ENCODE measurements at regions not wholly inside any gene's neighbourhood (a gene's known extent, or its start where the extent isn't known, plus 50 kb on each side); places are given as distances from the start of the nearest gene placed in this dataset.

DNA sequence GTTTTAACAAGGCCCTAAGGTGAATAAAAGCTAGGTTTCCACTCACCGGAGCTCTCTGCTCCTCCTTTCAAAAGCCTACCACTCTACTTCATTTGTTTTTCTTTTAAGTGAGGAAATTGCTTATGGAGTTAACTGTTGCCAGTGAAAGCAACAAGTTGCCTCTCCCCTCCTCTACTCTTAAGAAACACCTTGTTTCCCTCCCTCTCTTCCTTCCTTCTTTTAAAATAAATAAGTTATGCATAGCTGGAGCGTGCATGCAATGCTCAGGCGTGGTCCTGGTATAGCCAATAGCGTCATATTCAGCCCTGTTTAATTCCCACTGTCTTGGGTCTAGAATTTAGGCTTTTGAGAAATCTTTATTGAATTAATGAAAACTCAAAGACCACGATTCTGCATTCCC lies 101.1 kb upstream of the IGF1R start:
- TF ChIP-seq, protein P1, sequence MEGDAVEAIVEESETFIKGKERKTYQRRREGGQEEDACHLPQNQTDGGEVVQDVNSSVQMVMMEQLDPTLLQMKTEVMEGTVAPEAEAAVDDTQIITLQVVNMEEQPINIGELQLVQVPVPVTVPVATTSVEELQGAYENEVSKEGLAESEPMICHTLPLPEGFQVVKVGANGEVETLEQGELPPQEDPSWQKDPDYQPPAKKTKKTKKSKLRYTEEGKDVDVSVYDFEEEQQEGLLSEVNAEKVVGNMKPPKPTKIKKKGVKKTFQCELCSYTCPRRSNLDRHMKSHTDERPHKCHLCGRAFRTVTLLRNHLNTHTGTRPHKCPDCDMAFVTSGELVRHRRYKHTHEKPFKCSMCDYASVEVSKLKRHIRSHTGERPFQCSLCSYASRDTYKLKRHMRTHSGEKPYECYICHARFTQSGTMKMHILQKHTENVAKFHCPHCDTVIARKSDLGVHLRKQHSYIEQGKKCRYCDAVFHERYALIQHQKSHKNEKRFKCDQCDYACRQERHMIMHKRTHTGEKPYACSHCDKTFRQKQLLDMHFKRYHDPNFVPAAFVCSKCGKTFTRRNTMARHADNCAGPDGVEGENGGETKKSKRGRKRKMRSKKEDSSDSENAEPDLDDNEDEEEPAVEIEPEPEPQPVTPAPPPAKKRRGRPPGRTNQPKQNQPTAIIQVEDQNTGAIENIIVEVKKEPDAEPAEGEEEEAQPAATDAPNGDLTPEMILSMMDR (IDR thresholded peaks at IDR 0.05; ENCODE audit: low read depth, low read length) = no peak
- TF ChIP-seq EZH2phosphoT487 (IDR thresholded peaks at IDR 0.05; ENCODE audit: low read depth) = no peak

All from OCI-LY3 (cell line).